OCI-LY7 (cell line): ENCODE measurements at regions not wholly inside any gene's neighbourhood (a gene's known extent, or its start where the extent isn't known, plus 50 kb on each side); places are given as distances from the start of the nearest gene placed in this dataset.

Experiments
- BruUV-seq: library from RNA; stranded (reverse); fragments of 400-500 nt; replicated peaks from 2 replicates; lab custom pipeline; 2021; lab: Mats Ljungman, UMichigan
- CTCF ChIA-PET: fragments of 300-600 bp; sonication (Branson Sonifier 250); formaldehyde crosslinking; loops from one replicate; lab custom pipeline; 2022; ENCODE audit warnings: antibody characterized with exemption; ENCODE audit not compliant: unreplicated experiment; lab: Charles Lee
- POLR2A ChIA-PET: fragments of 300-600 bp; sonication (Branson Sonifier 250); formaldehyde crosslinking; loops from one replicate; lab custom pipeline; 2022; ENCODE audit warnings: antibody characterized with exemption; lab: Charles Lee
- DNase-seq: peaks from one replicate; pipeline ENCODE4 v3.0.0-alpha.2; 2015; ENCODE audit warnings: low spot score
- H2AFZ ChIP-seq: fragments of 200-600 bp; sonication (generic), shearing (Covaris generic); 2 replicates; pipeline ENCODE4 v1.6.1; 2014; ENCODE audit warnings: mild to moderate bottlenecking, antibody characterized with exemption, low read length, moderate library complexity
- H3K27ac ChIP-seq: fragments of 200-600 bp; sonication (generic); 2 replicates; pipeline ENCODE4 v1.5.1; 2014; ENCODE audit warnings: mixed run types, low read depth, mild to moderate bottlenecking, moderate library complexity, low read length, inconsistent platforms; ENCODE audit not compliant: poor library complexity, severe bottlenecking
- H3K36me3 ChIP-seq: fragments of 200-600 bp; sonication (generic); 2 replicates; pipeline ENCODE4 v1.6.1; 2014; ENCODE audit warnings: mild to moderate bottlenecking, antibody characterized with exemption, low read length, moderate library complexity, mixed read lengths; ENCODE audit not compliant: insufficient read depth
- H3K4me1 ChIP-seq: fragments of 200-600 bp; sonication (generic); 2 replicates; pipeline ENCODE4 v1.5.1; 2014; ENCODE audit warnings: mild to moderate bottlenecking, low read length; ENCODE audit not compliant: insufficient read depth, poor library complexity, severe bottlenecking
- H3K4me2 ChIP-seq: fragments of 200-600 bp; sonication (generic); 2 replicates; pipeline ENCODE4 v1.6.1; 2014; ENCODE audit warnings: mild to moderate bottlenecking, low read length
- H3K4me3 ChIP-seq: fragments of 200-600 bp; sonication (generic); 2 replicates; pipeline ENCODE4 v1.5.1; 2014; ENCODE audit warnings: mild to moderate bottlenecking, low read depth, low read length; ENCODE audit not compliant: poor library complexity, severe bottlenecking
- H3K79me2 ChIP-seq: fragments of 200-600 bp; sonication (generic); 2 replicates; pipeline ENCODE4 v1.6.1; 2016; ENCODE audit warnings: low read depth, mild to moderate bottlenecking, low read length, moderate library complexity, mixed read lengths; ENCODE audit not compliant: insufficient read depth
- H3K9me2 ChIP-seq: fragments of 200-600 bp; sonication (generic); 2 replicates; pipeline ENCODE4 v1.6.1; 2016; ENCODE audit warnings: mild to moderate bottlenecking, low read length, mixed read lengths; ENCODE audit not compliant: insufficient read depth
- H3K9me3 ChIP-seq: fragments of 200-600 bp; sonication (generic); 2 replicates; pipeline ENCODE4 v1.6.1; 2014; ENCODE audit warnings: mild to moderate bottlenecking, mixed run types, low read length, mixed read lengths
- H4K20me1 ChIP-seq: fragments of 200-600 bp; sonication (generic); 2 replicates; pipeline ENCODE4 v1.6.1; 2014; ENCODE audit warnings: mild to moderate bottlenecking, antibody characterized with exemption, low read length, moderate library complexity, mixed read lengths; ENCODE audit not compliant: insufficient read depth
- EZH2phosphoT487 ChIP-seq: fragments of 200-600 bp; sonication (generic); IDR thresholded peaks from 2 replicates; pipeline ENCODE4 v1.6.1; 2018; ENCODE audit warnings: low read depth, borderline replicate concordance, mild to moderate bottlenecking, mixed run types, antibody characterized with exemption, low read length, moderate library complexity, mixed read lengths
- intact Hi-C: fragments of 100-400 bp; cut with micrococcal nuclease; formaldehyde crosslinking; loops from one replicate; pipeline ENCODE4 v1.10.0; 2022; ENCODE audit not compliant: unreplicated experiment
- TF ChIP-seq, protein P1 (sequence below): fragments of 200-600 bp; sonication (generic); conservative IDR thresholded peaks from 2 replicates; pipeline ENCODE4 v1.5.1; 2014; ENCODE audit warnings: mild to moderate bottlenecking, antibody characterized with exemption, low read length, moderate library complexity, mixed read lengths

DNA sequence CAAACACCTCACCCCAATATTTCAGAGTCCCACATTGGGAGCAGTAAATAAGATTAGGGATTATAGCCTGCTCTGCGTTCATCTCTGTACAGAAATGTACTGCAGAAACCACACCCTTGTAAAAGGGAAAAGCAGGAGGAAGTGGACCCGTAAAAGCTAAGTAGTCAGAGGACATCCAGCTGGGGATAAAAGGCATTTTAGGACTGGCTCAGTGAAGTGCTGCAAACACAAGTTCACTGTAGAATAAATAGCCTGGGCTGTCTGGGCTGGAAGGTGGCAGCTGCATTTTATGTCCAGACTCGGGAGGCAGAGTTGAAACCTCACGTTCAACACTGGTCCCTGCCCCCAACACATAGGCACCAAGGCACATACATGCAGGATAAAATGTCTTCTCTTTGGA lies 178.7 kb upstream of the FAT1 start:
- ChIA-PET POLR2A (interaction anchor here (1.1 kb wide), 1 partner anchor 10 kb away, joined by 4 read pairs; no protein-coding TSS in a partner anchor), CTCF (no interaction called here)
- Histone ChIP-seq H4K20me1 (no peaks in the 10 kb centered on the region), H3K36me3 (no peaks in the 10 kb centered on the region), H3K9me2 (no peaks in the 10 kb centered on the region), H2AFZ (no peak overlapping the region), H3K4me3 (no peak overlapping the region), H3K4me2 (no peak overlapping the region), H3K27ac (no peak overlapping the region), H3K9me3 (no peaks in the 10 kb centered on the region), H3K4me1 (no peaks in the 10 kb centered on the region), H3K79me2 (no peaks in the 10 kb centered on the region)
- DNase-seq, result no peak
- TF ChIP-seq, protein P1, sequence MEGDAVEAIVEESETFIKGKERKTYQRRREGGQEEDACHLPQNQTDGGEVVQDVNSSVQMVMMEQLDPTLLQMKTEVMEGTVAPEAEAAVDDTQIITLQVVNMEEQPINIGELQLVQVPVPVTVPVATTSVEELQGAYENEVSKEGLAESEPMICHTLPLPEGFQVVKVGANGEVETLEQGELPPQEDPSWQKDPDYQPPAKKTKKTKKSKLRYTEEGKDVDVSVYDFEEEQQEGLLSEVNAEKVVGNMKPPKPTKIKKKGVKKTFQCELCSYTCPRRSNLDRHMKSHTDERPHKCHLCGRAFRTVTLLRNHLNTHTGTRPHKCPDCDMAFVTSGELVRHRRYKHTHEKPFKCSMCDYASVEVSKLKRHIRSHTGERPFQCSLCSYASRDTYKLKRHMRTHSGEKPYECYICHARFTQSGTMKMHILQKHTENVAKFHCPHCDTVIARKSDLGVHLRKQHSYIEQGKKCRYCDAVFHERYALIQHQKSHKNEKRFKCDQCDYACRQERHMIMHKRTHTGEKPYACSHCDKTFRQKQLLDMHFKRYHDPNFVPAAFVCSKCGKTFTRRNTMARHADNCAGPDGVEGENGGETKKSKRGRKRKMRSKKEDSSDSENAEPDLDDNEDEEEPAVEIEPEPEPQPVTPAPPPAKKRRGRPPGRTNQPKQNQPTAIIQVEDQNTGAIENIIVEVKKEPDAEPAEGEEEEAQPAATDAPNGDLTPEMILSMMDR, result no peak
- no peak for TF ChIP-seq EZH2phosphoT487
- intact Hi-C loops, result no loop called here
- no TSS peak for BruUV-seq

DNA sequence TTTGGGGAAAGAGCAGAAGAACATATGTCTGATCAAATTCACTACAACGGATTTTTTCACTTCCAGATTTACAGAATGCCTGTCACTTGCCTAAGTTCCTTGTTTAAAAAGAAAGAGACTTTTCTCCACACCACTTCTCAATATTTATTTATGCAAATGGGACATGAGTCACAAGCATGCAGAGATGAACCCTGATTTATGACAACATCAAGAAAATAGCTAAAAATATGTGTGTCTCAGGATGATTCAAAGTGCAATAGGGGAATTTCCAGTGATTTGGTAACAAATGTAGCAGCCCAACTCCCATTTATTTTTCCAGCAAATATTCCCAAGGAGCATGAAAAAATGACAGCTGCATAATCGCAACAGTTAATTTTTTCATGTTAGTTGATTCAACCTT lies 180.4 kb upstream of the FAT1 start:
- H3K9me3 ChIP-seq, result no peaks in the 10 kb centered on the region
- H3K4me2 ChIP-seq, result no peak overlapping the region
- intact Hi-C loops, result no loop called here
- no peaks in the 10 kb centered on the region for H3K36me3 ChIP-seq
- H3K4me1 ChIP-seq, result no peaks in the 10 kb centered on the region
- POLR2A ChIA-PET, result no interaction called here
- CTCF ChIA-PET, result no interaction called here
- H3K4me3 ChIP-seq, result no peak overlapping the region
- H3K27ac ChIP-seq, result no peak overlapping the region
- no peak overlapping the region for H2AFZ ChIP-seq
- no peak for DNase-seq
- BruUV-seq, result no TSS peak
- H4K20me1 ChIP-seq, result no peaks in the 10 kb centered on the region
- H3K9me2 ChIP-seq, result no peaks in the 10 kb centered on the region
- H3K79me2 ChIP-seq, result no peaks in the 10 kb centered on the region
- TF ChIP-seq EZH2phosphoT487, result no peak
- TF ChIP-seq, protein P1, result no peak

DNA sequence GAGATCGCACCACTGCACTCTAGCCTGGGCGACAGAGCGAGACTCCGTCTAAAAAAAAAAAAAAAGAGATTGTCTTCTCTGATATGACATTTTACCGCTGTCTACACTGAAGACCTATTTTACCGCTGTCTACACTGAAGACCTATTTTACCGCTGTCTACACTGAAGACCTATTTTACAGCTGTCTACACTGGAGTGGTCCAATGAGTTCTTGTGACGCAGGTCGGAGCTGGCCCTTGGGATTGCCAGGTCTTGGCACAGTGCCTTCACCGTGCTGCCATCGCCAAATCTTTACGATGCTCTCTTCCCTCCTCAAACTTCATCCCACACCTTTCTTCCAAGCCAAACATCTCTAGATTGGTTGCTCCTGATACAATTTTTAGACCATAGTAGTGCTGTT lies 183.1 kb upstream of the FAT1 start:
- H3K36me3 ChIP-seq, result no peaks in the 10 kb centered on the region
- DNase-seq, result no peak
- no peaks in the 10 kb centered on the region for H3K79me2 ChIP-seq
- no peak for TF ChIP-seq EZH2phosphoT487
- TF ChIP-seq, protein P1, result no peak
- no peak overlapping the region for H3K4me2 ChIP-seq
- BruUV-seq, result no TSS peak
- no peak overlapping the region for H3K27ac ChIP-seq
- no peaks in the 10 kb centered on the region for H4K20me1 ChIP-seq
- H2AFZ ChIP-seq, result no peak overlapping the region
- H3K9me3 ChIP-seq, result no peaks in the 10 kb centered on the region
- intact Hi-C loops, result no loop called here
- no peak overlapping the region for H3K4me3 ChIP-seq
- ChIA-PET POLR2A (interaction anchor here (0.7 kb wide), 1 partner anchor 44 kb away, joined by 3 read pairs; no protein-coding TSS in a partner anchor), CTCF (interaction anchor here (0.6 kb wide), 1 partner anchor 20 kb away, joined by 4 read pairs; no protein-coding TSS in a partner anchor)
- H3K4me1 ChIP-seq, result no peaks in the 10 kb centered on the region
- no peaks in the 10 kb centered on the region for H3K9me2 ChIP-seq
